ENCODE measurements at regions not wholly inside any gene's neighbourhood (a gene's known extent, or its start where the extent isn't known, plus 50 kb on each side); places are given as distances from the start of the nearest gene placed in this dataset.

DNA sequence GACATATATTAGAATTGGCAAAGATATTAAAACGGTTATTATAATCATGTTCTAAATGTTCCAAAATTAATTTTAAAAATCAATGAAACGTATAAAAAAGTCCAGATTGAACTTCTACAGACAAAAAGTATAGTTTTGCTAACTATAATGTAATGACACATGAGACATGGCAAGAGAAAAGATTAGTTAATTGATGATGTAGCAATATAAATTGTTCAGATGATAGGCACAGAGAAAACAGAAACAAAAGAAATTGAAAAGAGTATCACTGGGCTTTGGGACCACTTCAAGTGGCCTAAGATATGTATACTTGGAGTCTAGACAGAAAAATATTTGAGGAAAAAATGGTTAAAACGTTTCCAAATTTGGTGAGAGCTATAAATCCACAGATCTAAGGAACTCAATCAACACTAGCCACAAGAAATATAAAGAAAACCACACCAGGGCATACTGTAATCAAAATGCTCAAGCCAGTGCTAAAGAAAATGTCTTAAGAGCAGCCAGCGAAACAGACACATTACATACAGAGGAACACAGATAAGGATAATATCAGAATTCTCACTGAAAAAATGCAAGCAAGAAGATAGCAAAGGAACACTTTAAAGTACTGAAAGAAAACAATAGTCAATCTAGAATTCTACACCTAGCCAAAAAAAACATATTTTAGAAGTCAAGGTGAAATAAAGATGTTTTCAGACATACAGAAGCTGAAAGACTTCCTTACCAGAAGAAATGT, 172.6 kb upstream of the FOXQ1 start:
- no peaks in the 10 kb centered on the region for H3K4me1 Mint-ChIP-seq
- H3K36me3 Mint-ChIP-seq = no peaks in the 10 kb centered on the region
- CTCF ChIA-PET = no interaction called here
- no peaks in the 10 kb centered on the region for H3K9me3 Mint-ChIP-seq (ENCODE audit: low read depth)
- ATAC-seq = no peak
- DNase-seq = no peak
- no peak overlapping the region for H3K27ac Mint-ChIP-seq
- H3K4me3 Mint-ChIP-seq = no peak overlapping the region
- peaks cover 9% of the 10 kb centered on the region for H3K27me3 Mint-ChIP-seq

DNA sequence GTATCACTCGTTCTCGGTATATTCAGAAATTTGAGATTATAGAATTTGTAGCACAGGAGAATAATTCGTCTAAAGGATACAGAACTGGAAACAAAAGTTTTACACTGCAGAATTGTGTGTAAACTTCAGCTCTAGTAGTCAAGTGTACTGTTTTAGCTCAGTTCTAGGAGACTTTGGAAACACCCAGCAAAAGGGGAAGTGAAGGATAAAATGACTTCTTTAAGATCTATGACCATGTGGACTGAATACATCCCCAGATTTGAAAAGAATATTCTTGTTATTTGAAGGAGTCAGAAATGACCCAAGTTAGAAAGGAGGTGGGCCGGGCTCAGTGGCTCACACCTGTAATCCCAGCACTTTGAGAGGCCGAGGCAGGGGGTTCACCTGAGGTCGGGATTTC, 174.0 kb upstream of the FOXQ1 start:
- H3K4me3 Mint-ChIP-seq = no peak overlapping the region
- H3K27me3 Mint-ChIP-seq = peaks cover 13% of the 10 kb centered on the region

DNA sequence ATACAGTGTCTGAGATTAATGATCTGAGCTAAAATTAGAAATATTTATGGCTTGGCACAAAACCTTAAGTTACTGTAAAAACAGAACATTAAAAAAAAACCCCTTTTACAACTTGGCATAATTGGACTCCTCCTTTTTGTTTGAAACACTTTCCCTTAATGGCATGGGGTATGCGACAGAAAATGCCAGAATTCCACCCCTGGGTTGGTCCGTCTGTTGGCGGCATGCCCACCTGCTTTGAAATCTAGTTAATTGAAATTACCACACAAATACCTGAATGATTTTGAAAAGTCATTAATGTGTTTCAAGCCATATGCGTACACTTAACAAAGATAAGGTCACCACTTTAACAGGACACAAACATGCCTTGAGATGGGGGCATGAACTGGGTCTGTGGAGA, 175.1 kb upstream of the FOXQ1 start:
- CTCF ChIA-PET = no interaction called here
- Mint-ChIP-seq H3K27me3 (peaks cover 17% of the 10 kb centered on the region), H3K27ac (no peak overlapping the region), H3K4me1 (no peaks in the 10 kb centered on the region), H3K36me3 (no peaks in the 10 kb centered on the region), H3K4me3 (no peak overlapping the region), H3K9me3 (ENCODE audit: low read depth) (no peaks in the 10 kb centered on the region)
- DNase-seq = no peak
- ATAC-seq = no peak

More for the DNA sequence above, 174.0 kb upstream of the FOXQ1 start:
- DNase-seq (no peak), ATAC-seq (no peak)
- Mint-ChIP-seq H3K4me1 (no peaks in the 10 kb centered on the region), H3K36me3 (no peaks in the 10 kb centered on the region), H3K27ac (no peak overlapping the region), H3K9me3 (ENCODE audit: low read depth) (no peaks in the 10 kb centered on the region)
- CTCF ChIA-PET = no interaction called here

DNA sequence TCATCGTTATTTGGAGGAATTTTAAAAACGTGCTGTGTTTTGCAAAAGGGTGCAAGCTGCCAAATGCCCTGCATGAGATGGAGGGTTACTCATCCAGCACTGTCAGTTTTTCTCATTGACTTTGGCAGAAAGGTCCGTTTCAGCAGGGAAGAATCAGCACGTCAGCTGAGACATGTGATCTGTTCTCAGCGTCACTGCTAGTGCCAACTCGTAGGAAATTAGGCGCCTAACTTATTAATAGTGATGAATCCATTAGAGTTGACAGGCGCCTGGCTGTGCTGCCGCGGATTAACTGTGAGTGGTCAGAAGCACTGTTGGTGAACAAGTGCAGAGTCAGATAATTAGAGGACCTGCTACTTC, 175.5 kb upstream of the FOXQ1 start:
- H3K4me3 Mint-ChIP-seq = no peak overlapping the region
- H3K27me3 Mint-ChIP-seq = peaks cover 17% of the 10 kb centered on the region
- DNase-seq = no peak
- CTCF ChIA-PET = no interaction called here
- H3K27ac Mint-ChIP-seq = no peak overlapping the region
- H3K9me3 Mint-ChIP-seq (ENCODE audit: low read depth) = no peaks in the 10 kb centered on the region
- no peaks in the 10 kb centered on the region for H3K4me1 Mint-ChIP-seq
- no peaks in the 10 kb centered on the region for H3K36me3 Mint-ChIP-seq
- no peak for ATAC-seq

DNA sequence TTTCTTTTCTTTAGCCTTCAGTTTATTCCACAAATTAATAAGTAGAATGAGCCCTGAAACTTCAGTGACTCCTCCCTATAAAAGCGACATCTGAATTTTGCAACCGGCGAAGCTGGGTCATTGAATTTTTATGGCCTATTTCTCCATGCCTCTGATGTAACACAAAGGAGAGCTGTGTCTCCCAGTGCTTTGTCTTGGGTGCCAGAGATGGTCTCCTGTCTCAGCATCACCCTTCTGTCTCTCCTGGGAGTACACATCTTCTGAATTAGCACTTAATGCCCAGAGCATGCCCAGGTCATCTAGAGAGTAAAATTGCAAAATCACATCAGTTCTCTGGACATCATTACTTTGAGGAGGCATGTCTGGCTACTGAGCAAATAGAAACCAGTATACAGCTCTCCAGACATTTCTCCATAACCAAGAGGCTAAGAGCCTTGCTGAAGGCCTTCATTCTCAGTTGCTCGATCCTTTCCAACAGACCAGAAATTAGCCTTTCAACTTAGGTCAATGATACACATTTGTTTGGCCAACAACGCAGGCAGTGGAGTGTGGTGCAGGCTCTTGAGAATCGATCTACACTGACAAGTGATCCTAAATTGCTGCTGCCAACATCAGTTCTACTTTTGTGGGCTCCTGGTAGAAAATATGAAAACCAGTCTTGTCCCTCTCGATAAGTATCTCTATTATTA, 176.0 kb upstream of the FOXQ1 start:
- no peak for DNase-seq
- peaks cover 17% of the 10 kb centered on the region for H3K27me3 Mint-ChIP-seq
- CTCF ChIA-PET = no interaction called here
- H3K4me1 Mint-ChIP-seq = no peaks in the 10 kb centered on the region
- no peaks in the 10 kb centered on the region for H3K9me3 Mint-ChIP-seq (ENCODE audit: low read depth)
- H3K27ac Mint-ChIP-seq = no peak overlapping the region
- no peak for ATAC-seq
- H3K36me3 Mint-ChIP-seq = no peaks in the 10 kb centered on the region
- no peak overlapping the region for H3K4me3 Mint-ChIP-seq

DNA sequence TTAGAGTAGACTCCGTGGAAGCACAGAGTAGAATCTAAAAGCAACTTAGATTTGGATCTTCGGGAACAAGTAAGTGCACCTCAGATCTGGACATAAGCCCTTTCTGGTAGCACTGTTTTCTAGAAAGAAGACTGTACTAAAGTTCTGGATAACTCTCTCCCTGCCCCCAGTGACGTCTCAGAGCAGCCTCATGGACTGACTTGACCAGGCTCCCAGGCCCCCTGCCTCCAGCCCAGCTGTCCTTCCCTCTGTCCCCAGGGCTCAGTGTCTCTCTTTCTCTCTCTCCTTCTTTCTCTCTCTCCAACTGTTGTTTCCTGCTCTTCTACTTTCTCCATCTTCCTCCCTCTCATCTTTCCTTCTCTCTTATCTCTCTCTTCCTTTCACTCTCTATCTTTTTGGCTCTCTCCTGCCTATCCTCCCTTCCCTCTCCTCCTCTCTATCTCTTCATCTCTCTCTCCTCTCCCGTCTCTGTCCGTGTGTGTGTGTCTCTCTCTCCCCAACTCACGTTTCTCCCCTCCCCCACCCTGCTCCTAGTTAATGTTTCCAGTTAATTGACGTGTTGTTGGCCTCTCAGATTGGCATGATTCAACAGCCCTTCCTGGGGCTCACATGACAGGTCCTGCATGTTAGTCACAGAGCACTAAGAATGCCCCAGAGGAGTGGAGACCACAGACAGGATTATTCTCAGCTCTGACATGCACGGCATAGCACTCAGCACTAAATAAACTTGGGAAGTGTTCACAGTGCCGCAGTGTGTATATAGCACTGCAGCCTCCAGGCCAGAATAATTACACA, 180.4 kb upstream of the FOXQ1 start:
- Mint-ChIP-seq H3K36me3 (no peaks in the 10 kb centered on the region), H3K4me1 (no peaks in the 10 kb centered on the region), H3K27ac (no peak overlapping the region), H3K27me3 (peaks cover 13% of the 10 kb centered on the region), H3K9me3 (ENCODE audit: low read depth) (no peaks in the 10 kb centered on the region), H3K4me3 (no peak overlapping the region)
- CTCF ChIA-PET = no interaction called here
- ATAC-seq = no peak
- DNase-seq = no peak

DNA sequence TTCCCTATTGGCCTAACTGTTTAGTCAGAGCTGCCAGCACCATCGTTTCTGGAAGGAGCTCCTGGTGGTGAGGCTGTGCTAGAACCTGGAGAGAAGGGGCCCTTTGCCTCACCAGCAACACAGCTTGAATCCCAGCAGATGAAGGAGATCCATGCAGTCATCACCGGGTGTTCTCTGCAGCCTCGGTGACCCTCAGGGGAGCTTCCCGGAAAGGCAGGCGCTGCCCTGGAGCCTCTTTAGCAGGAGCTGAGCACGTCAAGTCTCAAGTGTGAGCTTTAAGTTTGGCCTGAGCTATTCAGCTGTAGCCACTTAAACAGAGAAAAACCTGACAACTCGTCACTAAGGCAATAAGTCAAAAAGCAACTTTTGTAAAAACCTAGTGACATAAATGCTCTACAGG, 181.2 kb upstream of the FOXQ1 start:
- H3K27ac Mint-ChIP-seq = no peak overlapping the region
- H3K27me3 Mint-ChIP-seq = peaks cover 13% of the 10 kb centered on the region
- CTCF ChIA-PET = no interaction called here
- DNase-seq (no peak), ATAC-seq (no peak)
- H3K4me3 Mint-ChIP-seq = no peak overlapping the region
- no peaks in the 10 kb centered on the region for H3K9me3 Mint-ChIP-seq (ENCODE audit: low read depth)
- no peaks in the 10 kb centered on the region for H3K4me1 Mint-ChIP-seq
- H3K36me3 Mint-ChIP-seq = no peaks in the 10 kb centered on the region

DNA sequence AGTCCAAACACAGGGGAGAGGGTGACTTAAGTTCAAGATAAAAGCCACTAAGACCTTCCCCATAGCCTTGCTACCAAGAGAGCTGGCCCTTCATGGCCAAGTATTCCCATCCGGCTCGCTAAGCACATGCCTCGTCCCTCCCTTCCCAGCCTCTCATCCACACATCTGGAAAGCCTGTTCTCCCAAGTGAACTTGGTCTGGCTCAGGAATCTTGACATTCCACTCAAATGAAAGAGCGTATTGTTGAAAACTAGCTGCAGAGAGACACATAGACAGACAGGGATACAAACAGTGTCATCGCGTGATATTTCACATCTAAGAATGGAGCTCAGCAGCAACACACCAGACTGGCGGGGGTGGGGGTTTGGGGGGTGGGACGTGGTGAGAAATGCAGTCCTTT, 182.8 kb upstream of the FOXQ1 start:
- Mint-ChIP-seq H3K4me1 (no peaks in the 10 kb centered on the region), H3K4me3 (no peak overlapping the region), H3K27me3 (peaks cover 8% of the 10 kb centered on the region), H3K9me3 (ENCODE audit: low read depth) (no peaks in the 10 kb centered on the region), H3K36me3 (no peaks in the 10 kb centered on the region), H3K27ac (no peak overlapping the region)
- DNase-seq = no peak
- CTCF ChIA-PET = no interaction called here
- no peak for ATAC-seq

DNA sequence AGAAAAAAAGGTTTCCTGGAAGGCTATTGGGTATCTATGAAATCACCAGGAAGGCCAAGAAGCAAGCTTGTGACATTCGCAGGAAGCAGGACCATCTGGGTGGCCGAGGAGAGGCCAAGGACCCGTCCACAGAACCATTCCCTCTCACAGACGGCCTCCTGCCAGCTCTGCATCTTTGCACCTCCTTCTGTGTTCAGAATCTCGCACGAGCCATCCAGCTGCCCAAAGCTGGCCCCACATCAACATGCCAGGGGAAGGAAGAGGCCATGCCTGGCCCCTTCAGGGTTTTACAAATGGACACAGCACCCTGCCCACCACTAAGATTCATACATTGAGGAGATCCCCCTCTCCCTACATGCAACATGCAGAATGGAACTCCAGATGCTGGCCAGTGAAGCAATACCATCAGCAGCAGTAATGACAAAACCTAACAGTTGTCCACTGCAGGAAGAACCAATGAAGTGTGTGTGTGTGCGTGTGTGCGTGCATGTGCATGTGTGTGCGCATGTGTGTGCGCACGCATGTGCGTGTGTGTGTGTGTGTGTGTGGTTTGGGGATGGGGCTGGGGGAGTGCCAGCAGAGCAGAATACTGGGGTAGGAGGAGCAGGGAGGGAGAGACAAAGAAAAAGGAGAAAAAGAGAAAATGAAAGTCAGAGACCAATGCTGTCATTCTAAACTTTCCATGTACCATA, 184.2 kb upstream of the FOXQ1 start:
- CTCF ChIA-PET = no interaction called here
- Mint-ChIP-seq H3K9me3 (ENCODE audit: low read depth) (no peaks in the 10 kb centered on the region), H3K4me1 (no peaks in the 10 kb centered on the region), H3K27ac (no peak overlapping the region), H3K36me3 (no peaks in the 10 kb centered on the region), H3K27me3 (peaks cover 2% of the 10 kb centered on the region), H3K4me3 (no peak overlapping the region)
- DNase-seq (no peak), ATAC-seq (no peak)

DNA sequence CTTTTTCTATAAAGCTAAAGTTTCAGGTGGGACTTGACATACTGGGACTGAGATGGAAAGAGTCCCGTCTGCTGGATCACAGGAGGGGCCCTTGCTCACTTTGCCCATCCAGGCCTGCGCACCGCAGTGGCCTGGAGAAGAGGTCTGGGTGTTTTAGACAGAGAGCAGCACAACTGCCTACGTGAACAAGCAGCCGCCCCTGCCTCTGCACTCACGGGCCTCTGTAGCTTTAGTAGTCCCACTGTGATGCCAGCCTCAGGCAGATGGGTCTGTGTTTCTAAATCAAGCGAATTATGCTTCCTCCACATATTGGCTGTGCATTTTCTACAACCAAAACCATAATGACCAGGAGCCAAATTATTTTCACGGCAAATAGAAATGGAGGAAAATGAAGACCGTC, 184.8 kb upstream of the FOXQ1 start:
- H3K27ac Mint-ChIP-seq = no peak overlapping the region
- H3K27me3 Mint-ChIP-seq = no peaks in the 10 kb centered on the region
- CTCF ChIA-PET = no interaction called here
- DNase-seq (no peak), ATAC-seq (no peak)
- H3K9me3 Mint-ChIP-seq (ENCODE audit: low read depth) = no peaks in the 10 kb centered on the region
- H3K36me3 Mint-ChIP-seq = no peaks in the 10 kb centered on the region
- no peak overlapping the region for H3K4me3 Mint-ChIP-seq
- H3K4me1 Mint-ChIP-seq = no peaks in the 10 kb centered on the region

DNA sequence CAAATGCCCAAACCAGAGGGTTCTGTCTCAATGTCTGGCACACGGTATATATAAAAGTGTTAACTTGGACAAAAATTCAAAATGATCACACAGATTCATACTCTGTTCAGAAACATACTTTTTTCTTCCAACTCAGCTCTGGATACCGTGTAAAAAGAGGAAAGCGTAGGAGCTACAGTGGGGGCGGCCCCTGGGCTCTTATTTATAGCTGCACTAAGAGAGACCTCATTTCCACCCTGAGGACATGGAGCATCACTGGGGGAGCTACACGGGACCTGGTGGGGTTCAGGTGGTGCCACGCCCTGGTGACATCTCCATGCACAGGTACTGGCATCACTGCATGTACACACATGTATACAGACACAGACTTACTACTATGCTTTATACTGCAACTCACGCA, 185.9 kb upstream of the FOXQ1 start:
- no peaks in the 10 kb centered on the region for H3K4me1 Mint-ChIP-seq
- no peaks in the 10 kb centered on the region for H3K9me3 Mint-ChIP-seq (ENCODE audit: low read depth)
- DNase-seq (no peak), ATAC-seq (no peak)
- no peak overlapping the region for H3K27ac Mint-ChIP-seq
- no peak overlapping the region for H3K4me3 Mint-ChIP-seq
- H3K27me3 Mint-ChIP-seq = no peaks in the 10 kb centered on the region
- CTCF ChIA-PET = no interaction called here
- no peaks in the 10 kb centered on the region for H3K36me3 Mint-ChIP-seq

DNA sequence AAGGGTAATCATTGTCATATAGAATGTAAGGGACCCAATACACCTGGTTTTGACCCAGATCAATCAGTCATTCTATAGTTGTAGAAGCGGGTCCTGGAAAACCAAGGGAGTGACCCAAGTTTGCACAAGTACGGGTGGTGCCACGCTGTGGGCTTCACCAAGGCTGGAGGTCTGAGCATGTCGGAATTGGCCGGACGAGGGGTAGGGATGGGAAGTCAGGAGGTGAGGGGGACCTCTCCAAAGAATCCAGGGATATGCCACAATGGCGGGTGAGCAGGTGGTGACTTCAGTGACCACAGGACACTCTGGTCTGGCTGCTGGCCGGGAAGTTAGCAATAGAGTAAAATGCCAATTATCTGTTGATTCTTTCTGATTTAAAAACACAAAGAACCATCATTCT, 186.6 kb upstream of the FOXQ1 start:
- no peak for DNase-seq
- Mint-ChIP-seq H3K27ac (no peak overlapping the region), H3K9me3 (ENCODE audit: low read depth) (no peaks in the 10 kb centered on the region), H3K4me3 (no peak overlapping the region), H3K36me3 (no peaks in the 10 kb centered on the region), H3K27me3 (no peaks in the 10 kb centered on the region), H3K4me1 (no peaks in the 10 kb centered on the region)
- CTCF ChIA-PET = no interaction called here
- no peak for ATAC-seq

DNA sequence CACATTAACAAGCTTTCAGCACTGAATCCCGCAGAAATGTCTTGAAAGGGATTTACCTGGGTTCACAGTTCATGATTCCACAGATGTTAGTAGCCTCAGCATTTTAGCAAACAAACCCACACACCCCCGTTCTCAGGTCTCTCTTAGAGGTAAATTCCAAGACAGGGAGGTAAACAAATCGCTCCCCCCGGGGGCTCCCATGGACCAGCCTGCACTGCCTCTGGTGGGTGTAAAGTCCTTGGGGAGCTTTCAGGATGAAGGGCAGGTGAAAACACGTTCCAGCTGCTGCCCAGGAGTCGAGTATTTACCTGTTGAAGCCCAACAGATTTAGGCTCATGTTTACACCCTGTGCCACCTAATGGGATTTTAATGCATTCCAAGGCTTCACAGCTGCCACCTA, 187.0 kb upstream of the FOXQ1 start:
- Mint-ChIP-seq H3K27ac (no peak overlapping the region), H3K36me3 (no peaks in the 10 kb centered on the region), H3K27me3 (no peaks in the 10 kb centered on the region), H3K4me3 (no peak overlapping the region), H3K9me3 (ENCODE audit: low read depth) (no peaks in the 10 kb centered on the region), H3K4me1 (no peaks in the 10 kb centered on the region)
- ATAC-seq (no peak), DNase-seq (no peak)
- CTCF ChIA-PET = no interaction called here
